GM23248 (cell line): ENCODE measurements at regions not wholly inside any gene's neighbourhood (a gene's known extent, or its start where the extent isn't known, plus 50 kb on each side); places are given as distances from the start of the nearest gene placed in this dataset.

Experiments used
- EZH2 ChIP-seq: fragments of 200-600 bp; sonication (generic); IDR thresholded peaks from 2 replicates; pipeline ENCODE4 v1.6.1; 2018; ENCODE audit warnings: antibody characterized with exemption, mild to moderate bottlenecking; ENCODE audit not compliant: insufficient read depth, poor library complexity, severe bottlenecking
- EZH2phosphoT487 ChIP-seq: fragments of 200-600 bp; sonication (generic); IDR thresholded peaks from 2 replicates; pipeline ENCODE4 v1.6.1; 2018; ENCODE audit warnings: antibody characterized with exemption, moderate library complexity, mild to moderate bottlenecking, low read depth; ENCODE audit not compliant: insufficient read depth

- TF ChIP-seq EZH2: no peak
- TF ChIP-seq EZH2phosphoT487: no peak
Measured at GRCh38 chr5:66469684-66470083, 126.5 kb upstream of the MAST4 start.
